IPS-15b (cell line): ENCODE measurements at regions not wholly inside any gene's neighbourhood (a gene's known extent, or its start where the extent isn't known, plus 50 kb on each side); places are given as distances from the start of the nearest gene placed in this dataset.

Experiments
- H3K27me3 ChIP-seq: one replicate; pipeline ENCODE4 v1.6.1; 2013; ENCODE audit warnings: low read length; ENCODE audit not compliant: control insufficient read depth, insufficient read depth
- H3K36me3 ChIP-seq: one replicate; pipeline ENCODE4 v1.6.1; 2013; ENCODE audit warnings: low read length; ENCODE audit not compliant: control insufficient read depth, insufficient read depth
- H3K4me1 ChIP-seq: one replicate; pipeline ENCODE4 v1.6.1; 2013; ENCODE audit warnings: mild to moderate bottlenecking, low read length; ENCODE audit not compliant: control insufficient read depth, insufficient read depth
- H3K4me3 ChIP-seq: one replicate; pipeline ENCODE4 v1.5.1; 2013; ENCODE audit warnings: low read depth, low read length
- H3K9ac ChIP-seq: one replicate; pipeline ENCODE4 v1.6.1; 2013; ENCODE audit warnings: low read depth, mild to moderate bottlenecking, low read length
- H3K9me3 ChIP-seq: one replicate; pipeline ENCODE4 v1.6.1; 2013; ENCODE audit warnings: mild to moderate bottlenecking, low read length; ENCODE audit not compliant: control insufficient read depth, insufficient read depth

DNA sequence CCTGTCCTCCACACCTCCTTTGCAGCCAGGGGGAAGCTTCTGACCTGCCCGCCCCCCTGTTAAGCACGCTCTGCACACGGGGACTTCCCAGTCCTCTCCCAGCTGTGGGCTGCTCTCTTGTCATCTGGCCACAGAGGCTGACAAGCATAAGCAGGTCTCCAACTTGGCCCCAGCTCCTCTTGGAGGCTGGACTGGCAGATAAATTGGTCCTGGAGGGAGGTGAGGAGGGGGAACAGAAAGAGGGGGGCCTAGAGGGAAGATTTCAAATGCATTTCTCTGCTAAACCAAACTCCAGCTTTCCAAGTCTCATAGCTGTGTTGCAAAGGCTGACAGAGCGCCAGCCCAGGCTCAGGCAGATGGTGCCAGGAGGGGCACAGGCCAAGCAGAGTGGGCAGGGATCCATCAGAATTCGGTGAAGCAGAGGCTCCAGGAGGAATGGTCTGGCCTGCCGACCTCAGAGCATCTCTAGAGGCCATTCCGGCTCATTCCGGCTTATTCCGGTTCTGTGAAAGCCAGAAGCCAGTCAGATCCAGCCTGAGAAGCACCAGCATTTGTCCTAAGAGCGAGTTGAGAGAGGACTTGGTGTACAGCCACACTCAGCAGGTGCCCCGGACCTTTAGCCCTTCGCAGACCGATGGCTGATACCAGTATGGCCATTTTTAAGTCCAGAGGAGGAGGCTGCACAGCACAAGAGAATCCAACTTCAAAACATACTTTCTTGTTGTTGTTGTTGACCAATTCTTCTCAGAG lies 508.9 kb upstream of the MYT1L start:
- no peaks in the 10 kb centered on the region for H3K4me1 ChIP-seq
- no peaks in the 10 kb centered on the region for H3K9me3 ChIP-seq
- H3K27me3 ChIP-seq, result no peaks in the 10 kb centered on the region
- H3K4me3 ChIP-seq, result no peak overlapping the region
- no peak overlapping the region for H3K9ac ChIP-seq
- H3K36me3 ChIP-seq, result no peaks in the 10 kb centered on the region

DNA sequence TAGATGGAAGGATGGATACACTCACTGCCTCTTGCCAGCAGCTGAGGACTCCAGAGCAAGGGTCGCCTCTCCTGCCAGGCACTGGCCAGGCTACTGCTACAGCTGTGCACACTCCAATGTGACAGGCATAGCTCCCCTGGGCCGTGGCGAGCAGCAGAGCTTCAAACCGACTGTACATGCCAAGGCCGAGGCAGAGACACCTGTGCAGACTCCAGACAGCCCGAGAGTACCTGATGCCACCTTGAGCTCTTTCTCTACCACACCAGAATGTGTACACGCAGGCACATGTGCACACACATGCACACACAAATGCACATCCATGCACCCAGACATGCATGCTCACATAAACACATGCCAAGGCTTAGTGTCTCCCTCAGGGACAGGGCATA lies 508.3 kb upstream of the MYT1L start:
- H3K9me3 ChIP-seq, result no peaks in the 10 kb centered on the region
- no peaks in the 10 kb centered on the region for H3K36me3 ChIP-seq
- no peak overlapping the region for H3K9ac ChIP-seq
- no peaks in the 10 kb centered on the region for H3K27me3 ChIP-seq
- no peak overlapping the region for H3K4me3 ChIP-seq
- no peaks in the 10 kb centered on the region for H3K4me1 ChIP-seq

DNA sequence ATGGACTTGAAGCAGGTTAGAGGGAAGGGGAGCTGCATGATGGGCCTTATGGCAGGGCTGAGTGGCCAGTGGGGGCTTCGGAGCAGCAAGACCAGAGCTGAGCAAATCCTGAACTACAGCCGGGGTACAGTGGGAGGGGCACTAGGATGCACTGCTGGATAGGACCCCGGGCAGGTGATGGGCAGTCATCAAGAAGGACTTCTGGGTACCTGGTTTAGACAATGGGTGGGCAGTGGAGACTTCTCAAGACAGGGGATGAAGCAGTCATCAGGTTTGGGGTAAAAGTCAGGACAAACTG lies 507.4 kb upstream of the MYT1L start:
- Histone ChIP-seq H3K4me1 (no peaks in the 10 kb centered on the region), H3K4me3 (no peak overlapping the region), H3K9ac (no peak overlapping the region), H3K36me3 (no peaks in the 10 kb centered on the region), H3K27me3 (no peaks in the 10 kb centered on the region), H3K9me3 (no peaks in the 10 kb centered on the region)

- H3K4me3 ChIP-seq, result no peak overlapping the region
Measured at GRCh38 chr2:2837746-2838547, 506.9 kb upstream of the MYT1L start.

GRCh38 chr2:2836343-2837070 lies 505.4 kb upstream of the MYT1L start:
- Histone ChIP-seq H3K36me3 (no peaks in the 10 kb centered on the region), H3K4me1 (no peaks in the 10 kb centered on the region), H3K9me3 (no peaks in the 10 kb centered on the region), H3K27me3 (no peaks in the 10 kb centered on the region), H3K9ac (no peak overlapping the region), H3K4me3 (no peak overlapping the region)

More at GRCh38 chr2:2837746-2838547, 506.9 kb upstream of the MYT1L start:
- Histone ChIP-seq H3K9ac (no peak overlapping the region), H3K9me3 (no peaks in the 10 kb centered on the region), H3K4me1 (no peaks in the 10 kb centered on the region), H3K36me3 (no peaks in the 10 kb centered on the region), H3K27me3 (no peaks in the 10 kb centered on the region)

- no peaks in the 10 kb centered on the region for H3K9me3 ChIP-seq
- no peak overlapping the region for H3K9ac ChIP-seq
- no peak overlapping the region for H3K4me3 ChIP-seq
- no peaks in the 10 kb centered on the region for H3K36me3 ChIP-seq
- no peaks in the 10 kb centered on the region for H3K4me1 ChIP-seq
- no peaks in the 10 kb centered on the region for H3K27me3 ChIP-seq
Measured at GRCh38 chr2:2834516-2835254, 503.6 kb upstream of the MYT1L start.

DNA sequence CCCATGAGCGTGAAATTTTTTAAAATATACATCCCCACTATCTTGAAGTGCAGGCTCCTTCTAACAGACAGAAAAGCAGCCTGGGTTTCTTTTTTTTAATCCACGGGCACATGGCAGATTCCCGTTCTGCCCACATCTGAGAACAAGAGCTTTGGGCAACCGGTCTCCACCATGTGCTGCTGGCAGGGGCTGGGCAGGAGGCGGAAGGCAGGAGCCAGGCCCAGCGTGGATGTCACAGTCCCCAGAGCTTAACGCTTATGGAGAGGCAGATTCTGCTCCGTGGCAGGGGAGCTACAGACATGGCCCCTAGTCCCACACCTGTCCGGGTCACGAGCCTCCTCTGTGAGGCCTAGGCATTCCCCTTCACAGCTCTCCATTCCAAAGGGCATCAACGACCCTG lies 503.0 kb upstream of the MYT1L start:
- H3K9ac ChIP-seq, result no peak overlapping the region
- H3K9me3 ChIP-seq, result no peaks in the 10 kb centered on the region
- H3K4me3 ChIP-seq, result no peak overlapping the region
- H3K27me3 ChIP-seq, result no peaks in the 10 kb centered on the region
- H3K4me1 ChIP-seq, result no peaks in the 10 kb centered on the region
- H3K36me3 ChIP-seq, result no peaks in the 10 kb centered on the region

GRCh38 chr2:2832657-2833056 lies 501.6 kb upstream of the MYT1L start:
- no peaks in the 10 kb centered on the region for H3K27me3 ChIP-seq
- no peaks in the 10 kb centered on the region for H3K9me3 ChIP-seq
- H3K4me1 ChIP-seq, result no peaks in the 10 kb centered on the region

DNA sequence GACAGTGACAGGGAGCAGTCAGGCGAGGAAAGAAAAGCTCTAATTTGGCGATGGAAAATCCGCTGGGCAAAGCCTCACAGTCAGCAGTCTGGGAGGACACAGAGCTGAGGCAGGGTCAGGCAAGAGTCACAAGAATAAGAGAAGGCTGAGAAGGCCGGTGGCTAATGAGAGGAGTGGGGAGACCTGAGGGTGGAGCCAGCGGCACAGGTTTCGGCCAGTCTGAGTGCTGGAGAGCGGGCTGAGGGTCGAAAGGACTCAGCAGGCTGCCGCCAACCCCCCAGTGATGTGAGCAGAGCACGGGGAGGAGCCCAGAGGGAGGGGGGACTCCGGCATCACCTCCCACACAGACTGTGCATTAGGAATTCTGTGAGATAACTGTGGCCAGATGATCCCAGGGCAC lies 500.6 kb upstream of the MYT1L start:
- H3K9me3 ChIP-seq, result no peaks in the 10 kb centered on the region

More at GRCh38 chr2:2832657-2833056, 501.6 kb upstream of the MYT1L start:
- Histone ChIP-seq H3K9ac (no peak overlapping the region), H3K36me3 (no peaks in the 10 kb centered on the region), H3K4me3 (no peak overlapping the region)

DNA sequence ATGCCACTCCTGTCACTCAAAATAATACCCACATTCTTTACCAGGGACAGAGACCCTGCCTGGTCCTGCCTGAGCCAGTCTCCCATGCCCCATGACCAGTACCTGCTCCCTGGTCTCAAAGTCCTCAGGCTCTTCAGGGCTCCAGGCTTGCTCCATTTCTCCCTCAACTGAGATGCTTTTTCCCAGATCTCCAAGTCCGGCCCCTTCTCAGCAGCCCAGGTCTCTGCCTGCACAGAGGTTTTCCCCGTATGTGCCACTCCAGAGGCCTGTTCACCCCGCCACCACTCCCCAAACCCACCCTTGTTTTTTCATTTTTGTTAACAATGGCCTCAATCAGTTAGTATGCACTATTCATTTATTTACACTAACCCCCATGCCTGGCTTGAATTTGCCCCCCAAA lies 499.5 kb upstream of the MYT1L start:
- Histone ChIP-seq H3K36me3 (no peaks in the 10 kb centered on the region), H3K9ac (no peak overlapping the region), H3K9me3 (no peaks in the 10 kb centered on the region), H3K4me3 (no peak overlapping the region), H3K4me1 (no peaks in the 10 kb centered on the region), H3K27me3 (no peaks in the 10 kb centered on the region)

More for the DNA sequence above, 500.6 kb upstream of the MYT1L start:
- H3K4me1 ChIP-seq, result no peaks in the 10 kb centered on the region
- H3K4me3 ChIP-seq, result no peak overlapping the region
- no peaks in the 10 kb centered on the region for H3K36me3 ChIP-seq
- no peak overlapping the region for H3K9ac ChIP-seq
- no peaks in the 10 kb centered on the region for H3K27me3 ChIP-seq

DNA sequence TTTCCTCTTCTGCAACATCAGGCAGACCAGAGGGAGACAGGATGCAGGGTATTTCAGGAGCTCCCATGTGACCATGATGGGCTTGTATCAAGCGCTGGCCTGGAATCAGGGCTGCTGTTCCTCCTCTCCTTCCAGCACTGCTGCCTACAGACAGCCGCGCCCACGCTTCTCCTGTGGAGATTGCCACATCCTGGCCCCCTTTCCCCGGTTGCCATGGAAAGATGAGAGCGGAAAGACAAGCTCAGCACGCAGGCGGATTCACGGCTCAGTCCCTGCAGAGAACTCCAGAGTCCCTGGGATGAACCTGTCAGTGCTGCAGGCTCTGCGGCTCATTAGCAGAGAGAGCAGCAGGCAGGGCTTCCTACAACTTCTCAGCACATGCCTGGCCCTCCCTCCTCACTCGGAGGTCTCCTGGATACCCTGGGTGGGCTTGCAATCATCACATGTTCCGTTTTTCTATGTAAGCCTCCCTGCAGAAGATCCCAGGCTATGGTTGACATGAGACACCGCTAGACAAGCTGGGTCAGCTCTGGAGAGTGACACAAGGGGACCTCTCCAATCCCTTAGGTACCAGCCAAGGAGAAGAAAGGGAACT lies 497.8 kb upstream of the MYT1L start:
- Histone ChIP-seq H3K4me1 (no peaks in the 10 kb centered on the region), H3K4me3 (no peak overlapping the region), H3K9ac (no peak overlapping the region), H3K27me3 (no peaks in the 10 kb centered on the region), H3K36me3 (no peaks in the 10 kb centered on the region), H3K9me3 (no peaks in the 10 kb centered on the region)
